HepG2 (cell line): ENCODE measurements at regions not wholly inside any gene's neighbourhood (a gene's known extent, or its start where the extent isn't known, plus 50 kb on each side); places are given as distances from the start of the nearest gene placed in this dataset.

Source experiments
- ATAC-seq: fragments of 200-7000 bp; cut with Tn5 transposase; 3 replicates; pipeline ENCODE4 v1.9.1; 2020; ENCODE audit warnings: mild to moderate bottlenecking, moderate library complexity
- BruUV-seq: library from RNA; stranded (reverse); fragments of 400-500 nt; replicated peaks from 2 replicates; lab custom pipeline; 2021; lab: Mats Ljungman, UMichigan
- CTCF ChIA-PET: fragments of 300-600 bp; formaldehyde crosslinking; extraction: SDS; loops from one replicate; lab custom pipeline; 2021; ENCODE audit warnings: low total read pairs, inconsistent platforms, low intra/inter-chr PET ratio; lab: Yijun Ruan, JAX
- POLR2A ChIA-PET: fragments of 350-600 bp; sonication (Branson Sonifier 250); formaldehyde crosslinking; loops from one replicate; lab custom pipeline; 2020; ENCODE audit warnings: antibody characterized with exemption, inconsistent platforms; lab: Yijun Ruan, JAX
- DNase-seq: peaks from one replicate; pipeline ENCODE4 v3.0.0-alpha.2; 2015; ENCODE audit warnings: low spot score
- FAIRE-seq: peaks from 3 replicates; lab custom pipeline; 2011; peaks lifted over from hg19 to GRCh38; lab: Jason Lieb, UNC
- H2AFZ ChIP-seq: one replicate; pipeline ENCODE4 v1.6.1; 2011; ENCODE audit warnings: low read length, inconsistent platforms
- H3K27ac ChIP-seq: fragments of 300-600 bp; 3 replicates; pipeline ENCODE4 v1.8.0; 2011; ENCODE audit warnings: mixed run types, mild to moderate bottlenecking, mixed read lengths, low read length, inconsistent platforms; ENCODE audit not compliant: insufficient read depth; ENCODE audit errors: extremely low read length
- H3K27me3 ChIP-seq, 2 experiments: fragments of 200-600 bp in 1 of 2; 2 replicates in 1 of 2; 3 replicates in 1 of 2; pipeline versions ENCODE4 v1.6.0 to v1.8.0; 2011; ENCODE audit warnings: low read length in 2 of 2, mild to moderate bottlenecking in 2 of 2, moderate library complexity in 2 of 2, inconsistent platforms in 1 of 2; ENCODE audit not compliant: insufficient read depth in 2 of 2, control insufficient read depth in 1 of 2
- H3K36me3 ChIP-seq, 2 experiments: fragments of 200-600 bp in 1 of 2; replicated peaks in 1 of 2; 2 replicates in 1 of 2; 3 replicates in 1 of 2; pipeline versions ENCODE4 v1.5.1 to v1.8.0; 2011; ENCODE audit warnings: low read length in 2 of 2, inconsistent platforms in 1 of 2; ENCODE audit not compliant: insufficient read depth in 2 of 2, control insufficient read depth in 1 of 2
- H3K4me1 ChIP-seq: 2 replicates; pipeline ENCODE4 v1.5.1; 2012; ENCODE audit warnings: low read length, inconsistent platforms; ENCODE audit not compliant: insufficient read depth
- H3K4me2 ChIP-seq: 2 replicates; pipeline ENCODE4 v1.6.0; 2011; ENCODE audit warnings: low read depth, low read length, inconsistent platforms
- H3K4me3 ChIP-seq, 3 experiments: fragments of 200-600 bp in 1 of 3; sonication (generic), shearing (Covaris generic) in 1 of 3; replicated peaks in 1 of 3; 2 replicates each; pipeline ENCODE4 v1.5.1; 2011 to 2016; ENCODE audit warnings: low read length in 3 of 3, inconsistent platforms in 2 of 3, low read depth in 2 of 3, mild to moderate bottlenecking in 2 of 3, control low read depth in 1 of 3, mixed read lengths in 1 of 3; ENCODE audit not compliant: insufficient read depth in 1 of 3
- H3K79me2 ChIP-seq: one replicate; pipeline ENCODE4 v1.6.1; 2011; ENCODE audit warnings: low read length, inconsistent platforms; ENCODE audit not compliant: insufficient read depth
- H3K9ac ChIP-seq: 2 replicates; pipeline ENCODE4 v1.6.0; 2011; ENCODE audit warnings: mild to moderate bottlenecking, low read depth, low read length, inconsistent platforms; ENCODE audit not compliant: insufficient read depth
- H3K9me3 ChIP-seq: 2 replicates; pipeline ENCODE4 v1.5.1; 2012; ENCODE audit warnings: mild to moderate bottlenecking, low read length
- H4K20me1 ChIP-seq: 2 replicates; pipeline ENCODE4 v1.6.0; 2011; ENCODE audit warnings: inconsistent platforms, mild to moderate bottlenecking, low read length, moderate library complexity; ENCODE audit not compliant: insufficient read depth
- BCLAF1 ChIP-seq: fragments of 450-650 bp; IDR thresholded peaks from 2 replicates; pipeline ENCODE4 v1.6.1; 2017; ENCODE audit warnings: mild to moderate bottlenecking
- IRX3 ChIP-seq: sonication (generic); formaldehyde crosslinking; IDR thresholded peaks from 2 replicates; pipeline ENCODE4 v1.8.1; 2023; ENCODE audit warnings: mild to moderate bottlenecking, low read depth, missing genetic modification reagents, borderline replicate concordance
- TEF ChIP-seq: sonication (generic); formaldehyde crosslinking; IDR thresholded peaks from 2 replicates; pipeline ENCODE4 v1.5.0; 2020; ENCODE audit warnings: missing genetic modification reagents
- WGBS: methylation state at CpG from one replicate; pipeline ENCODE4 v1.1.6; 2017; ENCODE audit warnings: low lambda C conversion rate; 5-methylcytosine and 5-hydroxymethylcytosine counted together
- in situ Hi-C: cut with HindIII; loops from 2 replicates; pipeline ENCODE4 v1.10.0; 2017; ENCODE audit warnings: low pct_unique_long_range_greater_than_20kb; ENCODE audit not compliant: extremely low pct_ligation_motif_present
- intact Hi-C: fragments of 100-400 bp; cut with micrococcal nuclease; formaldehyde crosslinking; loops from one replicate; pipeline ENCODE4 v1.10.0; 2022; ENCODE audit not compliant: unreplicated experiment

- in situ Hi-C loops = no loop called here
- Histone ChIP-seq H3K4me3 (no peak overlapping the region), H3K36me3 (no peaks in the 10 kb centered on the region), H3K4me2 (no peak overlapping the region), H3K27ac (no peak overlapping the region), H3K4me1 (no peaks in the 10 kb centered on the region), H2AFZ (no peak overlapping the region), H3K79me2 (no peaks in the 10 kb centered on the region), H3K27me3 (no peaks in the 10 kb centered on the region), H4K20me1 (no peaks in the 10 kb centered on the region), H3K9me3 (peaks cover 99% of the 10 kb centered on the region), H3K9ac (no peak overlapping the region)
- CTCF ChIA-PET = no interaction called here
- TF ChIP-seq BCLAF1 = no peak
- 2% methylated on average over 2 of the region's 2 CpGs for WGBS
- DNase-seq = no peak
- no peak for ATAC-seq
- no TSS peak for BruUV-seq
- FAIRE-seq = no peak
- POLR2A ChIA-PET = no interaction called here
- intact Hi-C loops = no loop called here
These were observed 646.7 kb upstream of the FOXG1 start for GRCh38 chr14:28119849-28120248.

- no peak overlapping the region for H3K4me2 ChIP-seq
- no peak for DNase-seq
- in situ Hi-C loops (no loop called here), intact Hi-C loops (no loop called here)
- FAIRE-seq = no peak
- no peaks in the 10 kb centered on the region for H3K4me1 ChIP-seq
- no peak overlapping the region for H3K27ac ChIP-seq
- H3K79me2 ChIP-seq = no peaks in the 10 kb centered on the region
- BruUV-seq = no TSS peak
- no peaks in the 10 kb centered on the region for H4K20me1 ChIP-seq
- no peak overlapping the region for H2AFZ ChIP-seq
- no peak for ATAC-seq
- TF ChIP-seq TEF (CRISPR knock-in tag) = peak; percentile 33; the same call in 1 of the 2 replicates
- TF ChIP-seq IRX3 (CRISPR knock-in tag) = no peak
- TF ChIP-seq, all 625 proteins: peak for 1
- Histone ChIP-seq H3K27me3 (no peaks in the 10 kb centered on the region), H3K9me3 (peaks cover 96% of the 10 kb centered on the region), H3K9ac (no peak overlapping the region), H3K4me3 (no peak overlapping the region), H3K36me3 (no peaks in the 10 kb centered on the region)
- ChIA-PET CTCF (no interaction called here), POLR2A (no interaction called here)
These were observed 646.2 kb upstream of the FOXG1 start for GRCh38 chr14:28120391-28120790.
